GM13977 (cell line): ENCODE measurements at regions not wholly inside any gene's neighbourhood (a gene's known extent, or its start where the extent isn't known, plus 50 kb on each side); places are given as distances from the start of the nearest gene placed in this dataset.

Experiments used
- DNase-seq: peaks from one replicate; pipeline ENCODE4 v3.0.0; 2012; ENCODE audit warnings: low spot score
- in situ Hi-C: fragments of 300-500 bp; cut with MboI; formaldehyde crosslinking; loops from one replicate; pipeline ENCODE4 v1.12.0; 2022; ENCODE audit warnings: low sequenced_read_pairs, low pct_unique_long_range_greater_than_20kb, mixed read lengths, inconsistent platforms; ENCODE audit not compliant: unreplicated experiment
- TF ChIP-seq, protein P1 (sequence below): IDR thresholded peaks from 2 replicates; pipeline ENCODE4 v1.5.1; 2012; ENCODE audit warnings: mild to moderate bottlenecking, control low read depth; ENCODE audit not compliant: insufficient read depth; ENCODE audit errors: extremely low read depth, missing control alignments

GRCh38 chr7:131090886-131091692 is 236.6 kb upstream of the MKLN1 start:
- DNase-seq = no peak
- TF ChIP-seq, protein P1, sequence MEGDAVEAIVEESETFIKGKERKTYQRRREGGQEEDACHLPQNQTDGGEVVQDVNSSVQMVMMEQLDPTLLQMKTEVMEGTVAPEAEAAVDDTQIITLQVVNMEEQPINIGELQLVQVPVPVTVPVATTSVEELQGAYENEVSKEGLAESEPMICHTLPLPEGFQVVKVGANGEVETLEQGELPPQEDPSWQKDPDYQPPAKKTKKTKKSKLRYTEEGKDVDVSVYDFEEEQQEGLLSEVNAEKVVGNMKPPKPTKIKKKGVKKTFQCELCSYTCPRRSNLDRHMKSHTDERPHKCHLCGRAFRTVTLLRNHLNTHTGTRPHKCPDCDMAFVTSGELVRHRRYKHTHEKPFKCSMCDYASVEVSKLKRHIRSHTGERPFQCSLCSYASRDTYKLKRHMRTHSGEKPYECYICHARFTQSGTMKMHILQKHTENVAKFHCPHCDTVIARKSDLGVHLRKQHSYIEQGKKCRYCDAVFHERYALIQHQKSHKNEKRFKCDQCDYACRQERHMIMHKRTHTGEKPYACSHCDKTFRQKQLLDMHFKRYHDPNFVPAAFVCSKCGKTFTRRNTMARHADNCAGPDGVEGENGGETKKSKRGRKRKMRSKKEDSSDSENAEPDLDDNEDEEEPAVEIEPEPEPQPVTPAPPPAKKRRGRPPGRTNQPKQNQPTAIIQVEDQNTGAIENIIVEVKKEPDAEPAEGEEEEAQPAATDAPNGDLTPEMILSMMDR = no peak
- in situ Hi-C loops = no loop called here

DNA sequence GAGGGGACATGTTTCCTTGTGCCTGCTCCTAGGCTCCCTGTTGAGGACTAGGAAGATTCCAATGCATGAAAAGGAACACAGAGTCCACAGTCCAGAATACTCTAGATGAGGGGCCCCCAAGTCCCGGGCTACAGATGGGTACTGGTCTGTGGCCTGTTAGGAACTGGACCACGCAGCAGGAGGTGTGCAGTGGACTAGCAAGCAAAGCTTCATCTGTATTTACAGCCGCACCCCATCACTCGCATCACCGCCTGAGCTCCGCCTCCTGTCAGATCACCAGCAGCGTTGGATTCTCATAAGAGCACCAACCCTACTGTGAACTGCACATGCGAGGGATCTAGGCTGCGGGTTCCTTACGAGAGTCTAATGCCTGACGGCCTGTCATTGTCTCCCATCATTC is 233.0 kb upstream of the MKLN1 start:
- in situ Hi-C loops = no loop called here
- TF ChIP-seq, protein P1 = no peak
- no peak for DNase-seq

GRCh38 chr7:131095346-131095745 is 232.3 kb upstream of the MKLN1 start:
- TF ChIP-seq, protein P1 = no peak
- DNase-seq = no peak
- in situ Hi-C loops = no loop called here

DNA sequence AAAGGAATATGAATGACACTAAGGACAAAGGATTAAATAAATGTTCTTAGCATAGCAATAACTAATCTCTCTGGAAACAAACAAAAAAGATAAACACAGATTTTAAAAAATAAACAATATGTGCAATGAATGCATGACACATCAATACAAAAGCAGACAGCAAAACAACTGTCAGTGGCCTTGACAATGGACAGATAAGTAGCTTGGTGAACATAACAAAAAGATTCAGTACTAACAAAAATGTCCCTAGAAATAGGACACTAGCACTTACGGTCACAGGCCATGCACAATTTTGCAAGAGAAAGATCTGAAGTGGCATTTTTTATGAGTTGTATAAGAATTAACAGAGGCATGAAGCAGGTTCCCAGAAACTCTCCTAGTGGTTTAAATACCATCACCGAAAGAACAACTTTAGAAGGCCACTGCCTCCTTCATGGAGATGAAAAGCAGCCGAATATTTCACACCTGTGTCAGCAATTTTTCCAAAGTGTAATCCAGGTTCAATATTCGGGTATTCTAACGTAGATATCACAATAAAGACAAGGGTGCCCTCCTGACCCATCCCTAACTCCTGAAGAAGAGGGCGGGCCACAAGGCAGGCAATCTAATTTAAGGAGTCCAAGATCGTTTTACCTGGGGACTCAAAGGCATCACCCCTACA is 231.3 kb upstream of the MKLN1 start:
- no peak for DNase-seq
- in situ Hi-C loops = no loop called here
- TF ChIP-seq, protein P1 = no peak

- no peak for DNase-seq
- TF ChIP-seq, protein P1 = no peak
- in situ Hi-C loops = no loop called here
Measured at GRCh38 chr7:131097662-131098376, 229.9 kb upstream of the MKLN1 start.

DNA sequence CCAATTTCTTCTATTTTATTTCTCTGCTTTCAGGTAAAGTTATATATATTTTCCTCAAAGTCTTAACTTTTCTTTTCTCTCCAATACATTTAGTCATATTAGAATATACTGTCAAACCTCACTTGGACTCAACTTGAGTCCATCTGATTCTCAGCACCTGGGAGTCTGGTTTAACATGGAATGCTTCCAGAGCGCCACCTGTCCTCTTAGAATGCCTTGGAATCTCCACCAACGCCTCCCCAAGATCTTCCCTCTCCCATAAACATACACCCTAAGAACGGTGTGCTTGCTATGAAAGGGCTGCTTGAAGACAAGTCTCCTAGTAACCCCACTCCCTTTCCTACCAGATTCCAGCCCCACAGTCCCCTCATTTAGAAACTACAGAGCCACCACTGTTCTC is 229.1 kb upstream of the MKLN1 start:
- DNase-seq = no peak
- TF ChIP-seq, protein P1 = no peak
- in situ Hi-C loops = no loop called here
